ENCODE measurements at regions not wholly inside any gene's neighbourhood (a gene's known extent, or its start where the extent isn't known, plus 50 kb on each side); places are given as distances from the start of the nearest gene placed in this dataset.

GRCh38 chr9:80691229-80691628, 998.1 kb downstream of the TLE1 start (continued):
- TF ChIP-seq FOSL1 (IDR thresholded peaks at IDR 0.05; ENCODE audit: insufficient read depth, low read depth, low read length) (no peak), YY1 (IDR thresholded peaks at IDR 0.05; ENCODE audit: low read depth, low read length) (no peak), TEAD4 (IDR thresholded peaks at IDR 0.05; ENCODE audit: low read depth, low read length) (no peak), TBP (IDR thresholded peaks at IDR 0.05; ENCODE audit: low read depth, low read length) (no peak), ATF2 (IDR thresholded peaks at IDR 0.05; ENCODE audit: low read length) (no peak)
